ENCODE measurements at regions not wholly inside any gene's neighbourhood (a gene's known extent, or its start where the extent isn't known, plus 50 kb on each side); places are given as distances from the start of the nearest gene placed in this dataset.

GRCh38 chr5:68384936-68385594 is 169.5 kb downstream of the PIK3R1 start:
- TF ChIP-seq EZH2 (IDR thresholded peaks at IDR 0.05) (no peak), SP1 (IDR thresholded peaks at IDR 0.05; ENCODE audit: low read depth) (no peak), FOSL1 (IDR thresholded peaks at IDR 0.05; ENCODE audit: low read depth) (no peak), POLR2A (IDR thresholded peaks at IDR 0.05; ENCODE audit: borderline replicate concordance, extremely low read depth, insufficient read depth, insufficient read length) (no peak), YY1 (IDR thresholded peaks at IDR 0.05; ENCODE audit: extremely low read depth, insufficient replicate concordance, low read depth, low read length) (no peak), POLR2AphosphoS5 (IDR thresholded peaks at IDR 0.05; ENCODE audit: low read depth, low read length) (no peak), CBX3 (IDR thresholded peaks at IDR 0.05; ENCODE audit: low read depth) (no peak)
- TF ChIP-seq, protein P1, sequence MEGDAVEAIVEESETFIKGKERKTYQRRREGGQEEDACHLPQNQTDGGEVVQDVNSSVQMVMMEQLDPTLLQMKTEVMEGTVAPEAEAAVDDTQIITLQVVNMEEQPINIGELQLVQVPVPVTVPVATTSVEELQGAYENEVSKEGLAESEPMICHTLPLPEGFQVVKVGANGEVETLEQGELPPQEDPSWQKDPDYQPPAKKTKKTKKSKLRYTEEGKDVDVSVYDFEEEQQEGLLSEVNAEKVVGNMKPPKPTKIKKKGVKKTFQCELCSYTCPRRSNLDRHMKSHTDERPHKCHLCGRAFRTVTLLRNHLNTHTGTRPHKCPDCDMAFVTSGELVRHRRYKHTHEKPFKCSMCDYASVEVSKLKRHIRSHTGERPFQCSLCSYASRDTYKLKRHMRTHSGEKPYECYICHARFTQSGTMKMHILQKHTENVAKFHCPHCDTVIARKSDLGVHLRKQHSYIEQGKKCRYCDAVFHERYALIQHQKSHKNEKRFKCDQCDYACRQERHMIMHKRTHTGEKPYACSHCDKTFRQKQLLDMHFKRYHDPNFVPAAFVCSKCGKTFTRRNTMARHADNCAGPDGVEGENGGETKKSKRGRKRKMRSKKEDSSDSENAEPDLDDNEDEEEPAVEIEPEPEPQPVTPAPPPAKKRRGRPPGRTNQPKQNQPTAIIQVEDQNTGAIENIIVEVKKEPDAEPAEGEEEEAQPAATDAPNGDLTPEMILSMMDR (IDR thresholded peaks at IDR 0.05 in 2 of 3, conservative IDR thresholded peaks at IDR 0.05 in 1 of 3; ENCODE audit: borderline replicate concordance in 1 of 3, insufficient read depth in 1 of 3, low read depth in 2 of 3, low read length in 2 of 3), result no peak
- TF ChIP-seq, protein P2, sequence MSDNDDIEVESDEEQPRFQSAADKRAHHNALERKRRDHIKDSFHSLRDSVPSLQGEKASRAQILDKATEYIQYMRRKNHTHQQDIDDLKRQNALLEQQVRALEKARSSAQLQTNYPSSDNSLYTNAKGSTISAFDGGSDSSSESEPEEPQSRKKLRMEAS (IDR thresholded peaks at IDR 0.05), result no peak

Data from HCT116 (cell line).